Left ventricle myocardium inferior (tissue), 1 donor: ENCODE measurements at regions not wholly inside any gene's neighbourhood (a gene's known extent, or its start where the extent isn't known, plus 50 kb on each side); places are given as distances from the start of the nearest gene placed in this dataset.

Experiments used
- DNase-seq: peaks from one replicate; pipeline ENCODE4 v3.0.0-alpha.2; 2020
- H3K27ac ChIP-seq: fragments of 200-600 bp; replicated peaks from 2 replicates; pipeline ENCODE4 v1.8.0; 2021
- H3K27me3 ChIP-seq: fragments of 200-600 bp; 2 replicates; pipeline ENCODE4 v1.8.0; 2021; ENCODE audit warnings: low read depth
- H3K36me3 ChIP-seq: fragments of 200-600 bp; 2 replicates; pipeline ENCODE4 v1.8.0; 2021
- H3K4me1 ChIP-seq: fragments of 200-600 bp; 2 replicates; pipeline ENCODE4 v1.8.0; 2021
- H3K4me3 ChIP-seq: fragments of 200-600 bp; 2 replicates; pipeline ENCODE4 v1.8.0; 2021; ENCODE audit warnings: mild to moderate bottlenecking, moderate library complexity
- H3K9me3 ChIP-seq: fragments of 200-600 bp; replicated peaks from 2 replicates; pipeline ENCODE4 v1.8.0; 2021
- intact Hi-C: fragments of 100-400 bp; cut with micrococcal nuclease; formaldehyde crosslinking; loops from one replicate; pipeline ENCODE4 v1.11.0; 2022
- TF ChIP-seq, protein P1 (sequence below): fragments of 200-600 bp; IDR thresholded peaks from 2 replicates; pipeline ENCODE4 v1.8.0; 2021; ENCODE audit warnings: antibody characterized with exemption, mild to moderate bottlenecking, borderline replicate concordance
- donor health status: DM: no; HTN: yes; CAD: no; lungs with severe emphysema.

DNA sequence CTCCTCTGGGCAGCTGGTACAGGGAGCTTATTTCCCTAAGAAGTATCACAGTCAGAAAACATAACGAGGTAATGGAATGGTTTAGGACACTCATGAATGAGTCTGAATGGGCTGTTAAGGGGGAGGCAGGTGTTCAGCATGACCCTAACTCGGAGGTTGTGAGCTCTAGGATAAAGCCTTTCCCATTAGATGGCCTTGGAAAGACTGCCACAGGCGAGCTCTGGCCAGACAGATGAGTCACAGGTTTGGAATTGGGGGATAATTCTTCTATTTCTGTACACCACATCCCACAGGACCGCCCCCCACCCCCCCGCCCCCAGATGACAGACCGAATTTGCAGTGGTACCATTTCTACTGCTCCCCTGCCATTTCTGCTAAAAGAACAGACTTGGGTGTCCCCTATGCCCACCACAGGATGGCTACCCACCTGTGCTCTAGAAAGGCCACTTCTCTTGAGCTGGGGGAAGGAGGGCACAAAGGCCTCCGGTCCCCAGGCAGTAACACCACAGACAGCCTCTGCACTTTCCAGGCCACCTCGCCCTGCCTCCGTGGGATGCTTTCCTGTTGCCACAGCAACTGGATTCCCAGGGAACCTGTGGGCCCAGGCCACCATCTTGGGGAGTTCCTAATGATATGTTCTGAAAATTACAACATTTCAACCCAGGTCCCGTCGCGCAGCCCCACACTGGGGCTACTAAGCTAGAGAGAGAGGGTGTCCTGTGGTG is 76.7 kb downstream of the TRIM29 start:
- no peak for DNase-seq

DNA sequence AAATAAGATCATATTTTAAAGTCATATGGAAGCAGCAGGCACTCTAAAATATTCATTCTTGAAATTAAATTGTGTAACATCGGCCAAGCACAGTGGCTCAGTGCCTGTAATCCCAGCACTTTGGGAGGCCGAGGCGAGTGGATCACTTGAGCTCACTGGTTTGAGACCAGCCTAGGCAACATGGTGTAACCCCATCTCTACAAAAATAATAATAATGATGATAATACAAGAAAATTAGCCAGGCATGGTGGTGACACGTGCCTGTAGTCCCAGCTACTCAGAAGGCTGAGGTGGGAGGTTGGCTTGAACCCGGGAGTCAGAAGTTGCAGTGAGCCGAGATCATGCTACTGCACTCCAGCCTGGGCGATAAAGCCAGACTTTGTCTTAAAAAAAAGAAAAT is 77.4 kb downstream of the TRIM29 start:
- peaks cover 91% of the 10 kb centered on the region for H3K27me3 ChIP-seq

More for the DNA sequence above, 76.7 kb downstream of the TRIM29 start:
- no peak overlapping the region for H3K4me3 ChIP-seq
- H3K36me3 ChIP-seq, result no peaks in the 10 kb centered on the region
- no peak overlapping the region for H3K27ac ChIP-seq
- H3K9me3 ChIP-seq, result no peaks in the 10 kb centered on the region
- no peaks in the 10 kb centered on the region for H3K4me1 ChIP-seq
- intact Hi-C loops, result no loop called here
- H3K27me3 ChIP-seq, result peaks cover 98% of the 10 kb centered on the region
- TF ChIP-seq, protein P1, sequence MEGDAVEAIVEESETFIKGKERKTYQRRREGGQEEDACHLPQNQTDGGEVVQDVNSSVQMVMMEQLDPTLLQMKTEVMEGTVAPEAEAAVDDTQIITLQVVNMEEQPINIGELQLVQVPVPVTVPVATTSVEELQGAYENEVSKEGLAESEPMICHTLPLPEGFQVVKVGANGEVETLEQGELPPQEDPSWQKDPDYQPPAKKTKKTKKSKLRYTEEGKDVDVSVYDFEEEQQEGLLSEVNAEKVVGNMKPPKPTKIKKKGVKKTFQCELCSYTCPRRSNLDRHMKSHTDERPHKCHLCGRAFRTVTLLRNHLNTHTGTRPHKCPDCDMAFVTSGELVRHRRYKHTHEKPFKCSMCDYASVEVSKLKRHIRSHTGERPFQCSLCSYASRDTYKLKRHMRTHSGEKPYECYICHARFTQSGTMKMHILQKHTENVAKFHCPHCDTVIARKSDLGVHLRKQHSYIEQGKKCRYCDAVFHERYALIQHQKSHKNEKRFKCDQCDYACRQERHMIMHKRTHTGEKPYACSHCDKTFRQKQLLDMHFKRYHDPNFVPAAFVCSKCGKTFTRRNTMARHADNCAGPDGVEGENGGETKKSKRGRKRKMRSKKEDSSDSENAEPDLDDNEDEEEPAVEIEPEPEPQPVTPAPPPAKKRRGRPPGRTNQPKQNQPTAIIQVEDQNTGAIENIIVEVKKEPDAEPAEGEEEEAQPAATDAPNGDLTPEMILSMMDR, result no peak

DNA sequence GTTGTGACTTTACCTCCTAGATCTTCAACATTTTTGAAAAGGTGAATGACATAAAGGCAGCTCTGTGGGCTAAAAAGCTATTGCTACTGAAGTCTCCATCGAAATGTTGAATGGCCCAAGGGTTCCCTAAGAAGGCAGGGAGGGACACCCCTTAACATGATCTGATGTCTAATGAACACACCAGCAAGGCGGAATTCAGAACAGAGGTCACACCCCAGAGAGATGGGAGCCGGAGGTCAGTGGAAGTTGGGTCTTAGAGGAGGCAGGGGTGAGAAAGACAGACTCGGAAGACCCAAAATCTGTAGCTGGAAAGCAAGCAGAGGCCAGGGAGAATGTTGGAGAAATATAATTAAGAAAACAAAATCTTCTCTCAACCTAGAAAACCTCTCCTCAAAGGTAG is 79.0 kb downstream of the TRIM29 start:
- Histone ChIP-seq H3K27ac (no peak overlapping the region), H3K9me3 (no peaks in the 10 kb centered on the region), H3K4me1 (no peaks in the 10 kb centered on the region), H3K4me3 (no peak overlapping the region), H3K36me3 (no peaks in the 10 kb centered on the region), H3K27me3 (peaks cover 75% of the 10 kb centered on the region)
- TF ChIP-seq, protein P1, result no peak
- no peak for DNase-seq
- intact Hi-C loops, result no loop called here

More for the DNA sequence above, 77.4 kb downstream of the TRIM29 start:
- H3K4me3 ChIP-seq, result no peak overlapping the region
- intact Hi-C loops, result no loop called here
- H3K36me3 ChIP-seq, result no peaks in the 10 kb centered on the region
- TF ChIP-seq, protein P1, result no peak
- H3K27ac ChIP-seq, result no peak overlapping the region
- no peak for DNase-seq
- no peaks in the 10 kb centered on the region for H3K4me1 ChIP-seq
- H3K9me3 ChIP-seq, result no peaks in the 10 kb centered on the region

DNA sequence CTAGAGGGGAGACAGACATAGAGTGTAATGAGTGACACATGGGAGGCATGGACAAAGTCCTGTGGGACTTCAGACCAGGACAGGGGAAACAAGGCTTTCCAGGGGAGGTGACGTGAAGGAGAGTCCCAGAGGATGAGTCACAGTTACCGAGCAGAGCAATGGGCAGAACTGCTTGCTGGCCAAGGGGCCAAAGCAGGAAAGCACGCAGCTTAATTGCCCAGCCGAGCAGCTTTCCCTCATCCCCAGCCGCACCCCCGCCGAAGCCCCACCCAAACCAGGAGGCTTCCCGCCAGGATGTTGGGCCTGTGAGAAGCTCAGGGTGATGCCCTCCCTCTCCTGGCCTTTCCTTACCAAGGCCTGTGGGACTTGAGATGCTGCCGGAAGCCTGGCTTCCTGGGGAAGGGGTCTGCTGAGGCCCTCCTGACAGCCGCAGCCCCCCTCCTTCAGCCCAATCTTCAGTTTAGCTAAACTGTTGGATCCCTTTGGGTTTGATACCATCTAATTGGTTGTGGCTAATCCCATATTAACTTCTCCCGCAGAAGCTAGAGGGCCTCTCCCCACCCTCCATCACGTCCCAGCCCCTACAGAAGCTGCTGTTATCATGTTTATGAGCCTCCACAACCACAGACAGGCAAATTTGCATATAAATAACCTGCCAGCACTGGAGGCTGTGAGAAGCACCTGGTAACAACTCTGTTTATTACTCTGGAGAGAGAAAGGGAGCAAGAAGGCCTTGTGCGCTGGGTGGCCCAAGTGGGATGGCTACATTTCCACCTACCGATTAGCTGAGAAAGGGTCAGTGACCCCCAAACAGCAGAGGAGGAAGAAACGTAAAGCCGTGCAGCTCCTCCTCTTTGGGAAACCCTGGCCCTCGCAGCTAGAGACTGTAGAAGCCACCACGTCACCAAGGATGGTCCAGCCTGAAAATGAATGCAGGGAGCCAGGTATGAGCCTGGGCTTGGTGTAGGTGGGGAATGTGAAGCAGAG is 80.0 kb downstream of the TRIM29 start:
- Histone ChIP-seq H3K36me3 (no peaks in the 10 kb centered on the region), H3K4me1 (no peaks in the 10 kb centered on the region), H3K27me3 (peaks cover 71% of the 10 kb centered on the region), H3K27ac (no peak overlapping the region), H3K9me3 (peaks cover 1% of the 10 kb centered on the region), H3K4me3 (no peak overlapping the region)
- no peak for DNase-seq
- TF ChIP-seq, protein P1, result no peak
- intact Hi-C loops, result no loop called here

DNA sequence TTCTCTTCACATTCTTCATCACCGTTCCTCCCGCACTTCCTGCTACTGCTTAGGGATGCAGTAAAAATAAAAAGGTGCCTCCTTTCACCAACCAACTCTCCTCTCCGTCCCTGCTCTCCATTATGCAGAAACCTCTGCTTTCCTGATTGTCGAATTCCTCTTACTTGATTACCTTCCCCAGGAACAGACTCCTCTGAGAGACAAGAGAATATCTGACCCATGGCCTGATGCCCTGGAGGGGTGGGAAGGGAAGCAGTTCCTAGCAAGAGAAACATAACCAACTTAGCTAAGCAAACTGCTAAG is 80.9 kb downstream of the TRIM29 start:
- Histone ChIP-seq H3K27me3 (peaks cover 66% of the 10 kb centered on the region), H3K27ac (no peak overlapping the region), H3K4me3 (no peak overlapping the region), H3K36me3 (no peaks in the 10 kb centered on the region), H3K9me3 (peaks cover 3% of the 10 kb centered on the region), H3K4me1 (no peaks in the 10 kb centered on the region)
- TF ChIP-seq, protein P1, result no peak
- DNase-seq, result no peak
- intact Hi-C loops, result no loop called here
